ENCODE measurements at regions not wholly inside any gene's neighbourhood (a gene's known extent, or its start where the extent isn't known, plus 50 kb on each side); places are given as distances from the start of the nearest gene placed in this dataset.

- TF ChIP-seq CTCF (IDR thresholded peaks at IDR 0.05; ENCODE audit: low read depth, low read length, poor library complexity, severe bottlenecking) (no peak), EZH2phosphoT487 (IDR thresholded peaks at IDR 0.05; ENCODE audit: borderline replicate concordance, low read length) (no peak)
Measured at GRCh38 chr15:92806763-92807162, 93.4 kb upstream of the CHD2 start.

Data from DOHH2 (cell line).